T47D (cell line): ENCODE measurements at regions not wholly inside any gene's neighbourhood (a gene's known extent, or its start where the extent isn't known, plus 50 kb on each side); places are given as distances from the start of the nearest gene placed in this dataset.
A peak's percentile ranks its signal among the peaks of the same experiment; 100 is the strongest.

ENCODE experiments used
- DNase-seq, 2 experiments: peaks; one replicate each; pipeline versions ENCODE4 v3.0.0 to v3.0.0-alpha.2; 2011 to 2012; ENCODE audit warnings: low read depth in 1 of 2, low spot score in 1 of 2
- JUND ChIP-seq: IDR thresholded peaks from 2 replicates; pipeline ENCODE4 v1.6.1; 2012; ENCODE audit warnings: low read depth
- in situ Hi-C: cut with HindIII; loops from 2 replicates; pipeline ENCODE4 v1.10.0; 2016; ENCODE audit warnings: low sequenced_read_pairs, low pct_unique_long_range_greater_than_20kb

DNA sequence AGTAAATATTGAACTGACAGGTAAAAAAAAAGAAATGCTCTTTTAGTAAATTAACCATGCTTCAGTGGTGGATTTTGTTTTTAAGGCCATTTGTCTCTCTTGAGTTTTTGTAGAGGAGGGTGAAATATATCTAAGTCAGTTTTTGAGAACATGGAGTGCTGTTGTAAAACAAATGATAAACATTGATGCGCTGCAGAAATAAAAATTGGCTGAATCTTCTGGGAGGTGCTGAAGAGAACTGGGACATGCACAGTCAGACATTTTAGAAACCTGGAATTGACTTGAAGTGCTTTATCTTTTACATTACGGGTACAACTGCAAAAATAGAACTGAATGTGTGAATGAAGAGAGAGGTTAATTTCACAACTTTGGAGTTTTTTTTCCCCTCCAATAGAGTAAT lies 203.0 kb upstream of the HDAC9 start:
- in situ Hi-C loops: no loop called here
- DNase-seq: no peak
- no peak for TF ChIP-seq JUND

- TF ChIP-seq JUND: no peak
- in situ Hi-C loops: no loop called here
- DNase-seq: no peak
Observed at GRCh38 chr7:18293759-18294158, 201.8 kb upstream of the HDAC9 start.

DNA sequence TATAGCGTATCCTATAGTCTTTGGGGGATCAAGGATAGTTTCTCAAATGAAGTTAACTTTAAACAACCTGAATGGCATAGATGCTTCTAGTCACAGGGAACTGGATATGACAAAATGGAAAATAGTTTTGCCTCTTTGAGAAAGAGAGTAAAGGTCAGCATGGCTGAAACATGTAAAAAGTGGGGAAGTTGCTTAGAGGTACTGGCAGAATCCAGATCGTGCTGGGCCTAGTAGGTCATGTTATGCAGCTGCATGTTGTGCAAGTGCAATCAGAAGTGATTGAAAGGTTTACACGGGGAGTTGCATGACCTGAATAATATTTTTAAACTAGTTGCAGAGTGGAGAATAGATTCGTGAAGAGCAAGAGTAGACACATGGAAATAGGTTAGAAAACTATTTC lies 201.1 kb upstream of the HDAC9 start:
- in situ Hi-C loops: no loop called here
- DNase-seq: no peak
- TF ChIP-seq JUND: no peak

DNA sequence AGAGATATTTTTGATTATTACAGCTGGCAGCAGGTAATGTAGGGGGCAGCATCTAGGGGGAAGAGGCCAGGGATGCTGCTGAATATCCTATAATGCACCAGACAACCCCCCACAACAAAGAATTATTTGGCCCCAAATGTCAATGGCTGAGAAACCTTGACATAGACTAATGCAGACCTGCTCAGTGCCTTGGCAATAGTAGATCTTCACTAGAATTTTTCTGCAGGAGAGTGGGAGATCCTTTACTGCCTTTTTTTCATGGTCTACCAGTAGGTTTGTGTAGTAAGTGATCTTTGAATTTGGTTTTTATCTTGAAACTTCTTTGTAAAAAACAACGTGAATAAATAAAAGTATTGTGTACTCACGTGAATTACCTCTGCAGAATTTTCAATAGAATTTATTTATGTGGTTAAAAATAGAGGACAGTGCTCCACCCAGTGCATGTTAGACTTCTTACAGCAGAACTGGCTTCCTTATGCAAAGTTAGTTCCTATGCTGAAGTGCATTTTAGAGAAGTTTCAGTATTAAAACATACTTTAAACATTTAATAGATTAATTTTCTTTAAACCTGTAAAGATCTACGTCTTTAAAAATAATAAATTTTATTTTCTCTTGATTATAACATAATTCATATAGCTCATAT lies 199.6 kb upstream of the HDAC9 start:
- DNase-seq: peak in 1 of 2 experiments; percentile 20
- TF ChIP-seq JUND: no peak
- in situ Hi-C loops: no loop called here

DNA sequence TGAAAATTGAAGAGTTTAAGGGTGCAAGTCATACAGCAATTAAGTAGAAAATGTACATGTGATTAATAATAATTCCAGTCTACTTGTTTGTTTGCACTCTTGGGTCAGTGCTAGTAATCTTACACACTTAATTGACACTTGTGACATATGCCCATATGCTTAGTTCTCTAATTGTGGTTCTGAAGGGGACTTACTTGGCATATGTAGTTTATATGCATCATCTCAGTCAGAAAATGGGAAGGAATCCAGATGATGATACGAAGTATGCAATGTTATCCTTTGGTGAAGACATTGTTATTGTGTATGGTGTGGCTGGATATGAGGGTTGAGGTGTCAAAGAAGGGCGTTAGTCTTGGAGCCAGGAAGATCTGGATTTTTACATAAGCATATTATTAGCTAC lies 193.5 kb upstream of the HDAC9 start:
- DNase-seq: no peak
- in situ Hi-C loops: no loop called here
- TF ChIP-seq JUND: no peak

DNA sequence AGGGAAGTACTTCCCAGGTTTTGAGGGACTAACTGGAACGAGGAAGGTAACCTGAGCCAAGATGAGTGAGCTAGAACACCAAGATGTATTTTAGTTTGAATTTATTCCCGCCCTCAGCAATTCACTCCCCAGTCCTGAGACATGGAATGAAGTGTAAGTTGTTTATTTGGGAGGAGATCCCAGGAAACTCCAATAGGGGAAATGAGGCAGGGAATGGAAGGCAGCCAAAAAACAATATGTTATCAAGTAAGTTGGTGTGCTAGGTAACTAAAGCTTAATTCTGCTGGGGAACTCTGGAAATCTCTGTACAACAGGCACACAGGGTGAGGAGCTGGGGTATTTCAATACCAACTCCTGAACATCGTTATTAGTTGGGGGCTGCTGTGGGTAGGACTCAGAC lies 189.7 kb upstream of the HDAC9 start:
- TF ChIP-seq JUND: no peak
- no peak for DNase-seq
- in situ Hi-C loops: no loop called here

DNA sequence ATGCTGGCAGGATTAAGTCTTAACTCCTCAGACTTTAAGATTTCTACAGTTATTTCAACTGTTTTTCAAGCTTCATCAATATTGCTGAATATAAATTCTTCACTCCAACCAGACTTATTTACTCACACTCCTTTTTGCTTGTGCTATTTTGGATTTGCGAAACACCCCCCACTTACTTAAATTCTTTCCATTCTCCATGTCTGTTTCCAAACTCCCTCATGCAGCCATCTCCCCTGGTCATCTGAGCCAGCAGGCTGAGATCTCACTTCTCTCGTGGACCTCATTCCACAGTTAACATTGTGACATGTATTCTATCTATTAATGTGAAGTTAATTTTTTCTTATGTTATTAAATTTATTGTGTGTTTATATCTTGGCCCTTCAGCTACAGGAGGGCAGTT lies 188.9 kb upstream of the HDAC9 start:
- TF ChIP-seq JUND: no peak
- no peak for DNase-seq
- in situ Hi-C loops: no loop called here

GRCh38 chr7:18308938-18309337 lies 186.6 kb upstream of the HDAC9 start:
- TF ChIP-seq JUND: no peak
- DNase-seq: no peak
- in situ Hi-C loops: no loop called here

- in situ Hi-C loops: no loop called here
- no peak for TF ChIP-seq JUND
- DNase-seq: no peak
Observed at GRCh38 chr7:18312482-18312881, 183.1 kb upstream of the HDAC9 start.

GRCh38 chr7:18313965-18314364 lies 181.6 kb upstream of the HDAC9 start:
- in situ Hi-C loops: no loop called here
- no peak for TF ChIP-seq JUND
- DNase-seq: peak in 1 of 2 experiments; percentile 28

GRCh38 chr7:18315241-18315640 lies 180.3 kb upstream of the HDAC9 start:
- no peak for DNase-seq
- TF ChIP-seq JUND: no peak
- in situ Hi-C loops: no loop called here

DNA sequence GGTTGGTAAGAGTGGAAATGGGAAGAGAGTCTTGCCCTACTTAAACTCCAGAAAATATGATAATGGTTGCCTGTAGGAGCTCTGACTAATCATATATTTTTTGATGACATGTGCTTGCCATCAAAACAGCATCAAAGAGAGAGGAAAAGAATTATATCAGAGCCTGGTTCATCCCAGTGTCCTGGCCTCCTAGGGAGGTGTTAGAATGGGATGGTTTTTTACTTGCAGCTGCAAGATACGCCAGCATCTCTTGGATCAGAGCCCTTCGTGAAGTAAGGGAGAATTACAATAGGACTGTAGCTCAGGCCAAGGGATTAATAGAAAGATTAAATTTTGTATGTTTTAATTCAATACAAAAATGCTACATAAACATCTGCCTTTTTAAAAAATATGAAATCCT lies 177.6 kb upstream of the HDAC9 start:
- no peak for DNase-seq
- no peak for TF ChIP-seq JUND
- in situ Hi-C loops: no loop called here

DNA sequence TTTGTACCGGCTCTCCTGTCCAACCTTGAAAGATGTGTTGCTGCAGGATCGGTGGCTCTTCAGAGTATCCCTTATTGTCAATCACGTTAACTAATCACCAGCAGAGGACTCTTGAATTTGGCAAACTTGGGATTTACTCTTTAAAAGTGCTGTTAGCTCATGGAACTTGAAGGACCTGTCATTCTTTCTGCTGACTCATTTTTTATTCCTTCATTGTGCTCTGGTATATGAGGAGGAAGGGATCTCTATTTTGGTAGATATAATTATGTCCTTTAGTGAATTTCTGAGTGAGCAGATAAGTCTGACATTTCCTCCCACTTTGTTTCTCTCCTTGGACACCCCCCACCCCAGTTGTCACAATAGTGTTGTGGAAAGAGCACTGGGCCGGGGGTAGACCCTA lies 175.1 kb upstream of the HDAC9 start:
- in situ Hi-C loops: no loop called here
- no peak for DNase-seq
- TF ChIP-seq JUND: no peak

DNA sequence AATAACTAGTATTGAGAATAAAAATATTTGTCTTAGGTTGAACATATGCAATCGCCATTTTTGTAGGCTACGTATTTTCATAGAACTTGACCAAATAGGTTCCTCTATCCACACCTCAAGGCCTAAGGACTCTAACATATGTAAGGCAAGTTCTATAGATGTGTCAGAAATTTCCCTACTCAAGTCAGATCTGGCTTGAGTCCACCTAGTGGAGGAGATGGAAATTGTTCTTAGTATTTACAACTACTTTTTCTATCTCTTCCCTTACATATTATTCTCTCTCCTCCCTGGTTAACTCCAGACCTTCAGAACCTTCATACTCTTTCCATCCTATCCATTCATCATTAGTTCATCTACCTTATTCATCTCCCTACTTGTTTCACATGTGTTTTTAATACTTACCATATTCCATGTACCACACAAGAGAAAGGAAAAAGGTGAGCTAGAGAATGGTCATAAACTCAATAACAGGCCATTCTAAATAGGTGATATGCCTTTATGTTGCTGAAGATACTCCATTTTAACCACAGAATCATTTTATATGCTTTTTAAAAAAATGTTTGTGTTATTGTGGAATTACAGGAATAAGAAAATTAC lies 174.5 kb upstream of the HDAC9 start:
- DNase-seq: peak; percentile 20 to 75

More for the DNA sequence above, 174.5 kb upstream of the HDAC9 start:
- TF ChIP-seq JUND: 0 out of 2 replicates have a peak, but pooled peaks have one; percentile 10
- in situ Hi-C loops: no loop called here
